ENCODE measurements at regions not wholly inside any gene's neighbourhood (a gene's known extent, or its start where the extent isn't known, plus 50 kb on each side); places are given as distances from the start of the nearest gene placed in this dataset.

GRCh38 chr3:44023961-44024593 lies 217.6 kb upstream of the TOPAZ1 start:
- DNase-seq: no peak

GRCh38 chr3:44026220-44026865 lies 215.3 kb upstream of the TOPAZ1 start:
- DNase-seq: no peak

- DNase-seq: no peak
These were observed 212.6 kb upstream of the TOPAZ1 start for GRCh38 chr3:44029100-44029499.

- DNase-seq: no peak
These were observed 211.4 kb upstream of the TOPAZ1 start for GRCh38 chr3:44030285-44030684.

- DNase-seq: no peak
These were observed 210.9 kb upstream of the TOPAZ1 start for GRCh38 chr3:44030687-44031305.

- no peak for DNase-seq
These were observed 210.0 kb upstream of the TOPAZ1 start for GRCh38 chr3:44031387-44032380.

- DNase-seq: no peak
These were observed 209.2 kb upstream of the TOPAZ1 start for GRCh38 chr3:44032487-44032886.

- DNase-seq: no peak
These were observed 208.6 kb upstream of the TOPAZ1 start for GRCh38 chr3:44033123-44033522.

GRCh38 chr3:44036850-44037249 lies 204.8 kb upstream of the TOPAZ1 start:
- DNase-seq: no peak

- DNase-seq: no peak
These were observed 202.7 kb upstream of the TOPAZ1 start for GRCh38 chr3:44039006-44039405.

- DNase-seq: no peak
These were observed 200.0 kb upstream of the TOPAZ1 start for GRCh38 chr3:44041726-44042125.

GRCh38 chr3:44042772-44043171 lies 198.9 kb upstream of the TOPAZ1 start:
- no peak for DNase-seq

- no peak for DNase-seq
These were observed 196.0 kb upstream of the TOPAZ1 start for GRCh38 chr3:44045476-44046275.

- DNase-seq: no peak
These were observed 193.9 kb upstream of the TOPAZ1 start for GRCh38 chr3:44047796-44048195.

- DNase-seq: no peak
These were observed 193.3 kb upstream of the TOPAZ1 start for GRCh38 chr3:44048196-44048924.

GRCh38 chr3:44048949-44049348 lies 192.7 kb upstream of the TOPAZ1 start:
- DNase-seq: no peak

- no peak for DNase-seq
These were observed 191.6 kb upstream of the TOPAZ1 start for GRCh38 chr3:44050101-44050500.

- DNase-seq: no peak
These were observed 190.8 kb upstream of the TOPAZ1 start for GRCh38 chr3:44050867-44051266.

- no peak for DNase-seq
These were observed 185.7 kb upstream of the TOPAZ1 start for GRCh38 chr3:44055951-44056350.

- DNase-seq: no peak
These were observed 185.0 kb upstream of the TOPAZ1 start for GRCh38 chr3:44056446-44057240.

Data from activated gamma-delta T cell treated with Interleukin-2 at 50 U/mL for 16 hours (primary cell).